NAMALWA (cell line): ENCODE measurements at regions not wholly inside any gene's neighbourhood (a gene's known extent, or its start where the extent isn't known, plus 50 kb on each side); places are given as distances from the start of the nearest gene placed in this dataset.

Experiments used
- DNase-seq: peaks from one replicate; pipeline ENCODE4 v3.0.0-alpha.2; 2015; ENCODE audit warnings: low spot score

DNA sequence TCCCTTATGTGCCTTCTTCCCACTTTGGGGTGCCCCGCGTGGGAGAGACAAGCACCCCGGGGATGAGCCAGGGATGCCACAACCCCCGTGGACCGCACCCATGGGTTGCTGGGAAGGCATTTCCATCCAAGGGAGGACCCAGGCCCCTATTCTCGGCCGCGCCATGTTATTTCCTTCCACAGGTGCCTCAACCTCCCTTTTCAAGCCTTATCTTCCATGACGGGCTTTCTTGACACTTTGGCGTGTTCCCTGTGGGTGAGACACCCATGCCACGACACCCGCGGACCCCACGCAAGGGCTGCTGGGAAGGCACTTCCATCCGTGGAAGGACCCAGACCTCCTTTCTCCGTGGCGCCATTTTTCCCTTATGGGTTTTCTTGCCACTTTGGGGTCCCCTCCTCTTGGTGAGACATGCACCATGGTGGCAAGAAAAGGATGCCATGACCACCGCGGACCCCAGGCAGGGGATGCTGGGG lies 269.2 kb downstream of the ALG10 start:
- DNase-seq, result no peak

DNA sequence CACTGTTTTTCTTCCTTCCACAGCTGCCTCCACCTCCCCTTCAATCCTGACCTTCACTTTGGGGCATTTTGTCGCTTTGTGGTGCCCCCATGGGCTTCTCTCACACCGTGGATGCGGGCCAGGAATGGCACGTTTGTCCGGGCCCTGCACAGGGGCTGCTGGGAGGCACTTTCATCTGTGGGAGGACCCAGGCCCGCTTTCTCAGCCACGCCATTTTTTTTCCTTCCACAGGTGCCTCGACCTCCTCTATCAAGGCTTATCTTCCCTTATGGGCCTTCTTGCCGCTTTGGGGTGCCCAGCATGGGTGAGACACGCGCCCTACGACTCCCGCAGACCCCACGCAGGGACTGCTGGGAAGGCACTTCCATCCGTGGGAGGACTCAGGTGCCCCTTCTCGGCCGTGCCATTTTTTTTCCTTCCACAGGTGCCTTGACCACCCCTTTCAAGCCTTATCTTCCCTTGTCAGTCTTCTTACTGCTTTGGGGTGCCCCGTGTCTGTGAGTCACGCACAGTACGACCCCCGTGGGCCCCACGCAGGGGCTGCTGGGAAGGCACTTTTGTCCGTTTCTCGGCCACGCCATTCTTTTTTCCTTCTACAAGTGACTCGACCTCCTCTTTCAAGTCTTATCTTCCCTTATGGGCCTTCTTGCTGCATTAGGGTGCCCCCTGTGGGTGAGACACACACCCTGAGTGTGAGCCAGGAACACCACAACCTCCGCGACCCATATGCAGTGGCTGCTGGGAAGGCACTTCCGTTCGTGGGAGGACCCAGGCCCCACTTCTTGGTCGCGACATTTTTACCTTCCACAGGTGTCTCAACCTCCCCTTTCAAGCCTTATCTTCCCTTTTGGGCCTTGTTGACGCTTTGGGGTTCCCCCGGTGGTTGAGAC lies 270.7 kb downstream of the ALG10 start:
- DNase-seq, result peak; percentile 62

DNA sequence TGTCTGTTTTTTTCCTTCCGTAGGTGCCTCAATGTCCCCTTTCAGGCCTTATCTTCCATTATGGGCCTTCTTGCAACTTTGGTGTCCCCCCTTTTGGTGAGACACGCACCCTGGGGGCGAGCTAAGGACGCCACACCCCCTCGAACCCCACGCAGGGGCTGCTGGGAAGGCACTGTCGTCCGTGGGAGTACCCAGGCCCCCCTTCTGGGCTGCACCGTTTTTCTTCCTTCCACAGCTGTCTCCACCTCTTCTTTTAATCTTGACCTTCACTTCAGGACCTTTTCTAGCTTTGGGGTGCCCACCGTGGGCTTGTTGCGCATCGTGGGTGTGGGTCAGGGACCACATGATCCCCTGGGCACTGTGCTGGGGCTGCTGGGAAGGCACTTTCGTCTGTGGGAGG lies 271.8 kb downstream of the ALG10 start:
- DNase-seq, result no peak

DNA sequence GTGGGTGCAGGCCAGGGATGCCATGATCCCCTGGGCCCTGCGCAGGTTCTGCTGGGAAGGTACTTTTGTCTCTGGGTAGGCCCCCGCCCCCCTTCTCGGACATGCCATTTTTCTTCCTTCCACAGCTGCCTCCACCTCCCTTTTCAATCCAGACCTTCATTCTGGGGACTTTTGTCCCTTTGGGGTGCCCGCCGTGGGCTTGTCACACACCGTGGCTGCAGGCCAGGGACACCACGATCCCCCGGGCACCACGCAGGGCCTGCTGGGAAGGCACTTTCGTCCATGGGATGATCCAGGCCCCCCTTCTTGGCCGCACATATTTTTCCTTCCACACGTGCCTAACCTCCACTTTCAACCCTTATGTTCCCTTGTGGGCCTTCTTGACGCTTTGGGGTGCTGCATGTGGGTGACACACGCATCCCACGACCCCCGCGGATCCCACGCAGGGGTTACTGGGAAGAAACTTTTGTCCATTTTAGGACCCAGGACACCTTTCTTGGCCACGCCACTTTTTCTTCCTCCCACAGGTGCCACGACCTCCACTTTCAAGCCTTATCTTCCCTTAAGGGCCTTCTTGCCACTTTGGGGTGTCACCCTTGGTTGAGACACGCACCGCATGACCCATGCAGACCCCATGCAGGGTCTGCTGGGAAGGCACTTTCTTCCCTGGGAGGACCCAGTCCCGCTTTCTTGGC lies 272.5 kb downstream of the ALG10 start:
- no peak for DNase-seq

DNA sequence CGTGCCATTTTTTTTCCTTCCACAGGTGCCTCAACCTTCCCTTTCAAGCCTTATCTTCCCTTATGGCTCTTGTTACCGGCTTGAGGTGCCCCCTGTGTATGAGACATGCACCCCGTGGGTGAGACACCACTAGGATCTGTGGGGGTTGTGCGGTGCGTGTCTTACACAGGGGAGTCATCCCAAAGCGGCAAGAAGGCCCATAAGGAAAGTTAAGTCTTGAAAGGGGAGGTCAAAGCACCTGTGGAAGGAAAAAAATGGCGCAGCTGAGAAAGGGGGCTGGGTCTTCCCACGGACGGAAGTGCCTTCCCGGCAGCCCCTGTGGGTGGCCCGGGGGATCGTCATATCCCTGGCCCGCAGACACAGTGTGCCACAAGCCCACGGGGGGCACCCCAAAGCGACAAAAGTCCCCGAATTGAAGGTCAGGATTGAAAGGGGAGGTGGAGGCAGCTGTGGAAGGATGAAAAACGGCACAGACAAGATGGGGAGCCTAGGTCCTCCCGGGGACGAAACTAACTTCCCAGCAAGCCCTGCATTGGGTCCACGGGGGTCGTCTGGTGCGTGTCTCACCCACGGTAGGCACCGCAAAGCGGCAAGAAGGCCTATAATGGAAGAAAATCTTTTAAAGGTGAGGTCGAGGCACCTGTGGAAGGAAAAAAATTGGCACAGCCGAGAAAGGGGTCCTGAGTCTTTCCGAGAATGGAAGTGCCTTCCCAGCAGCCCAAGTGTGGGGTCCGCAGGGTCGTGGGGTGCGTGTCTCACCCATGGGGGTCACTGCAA lies 273.3 kb downstream of the ALG10 start:
- DNase-seq, result no peak

DNA sequence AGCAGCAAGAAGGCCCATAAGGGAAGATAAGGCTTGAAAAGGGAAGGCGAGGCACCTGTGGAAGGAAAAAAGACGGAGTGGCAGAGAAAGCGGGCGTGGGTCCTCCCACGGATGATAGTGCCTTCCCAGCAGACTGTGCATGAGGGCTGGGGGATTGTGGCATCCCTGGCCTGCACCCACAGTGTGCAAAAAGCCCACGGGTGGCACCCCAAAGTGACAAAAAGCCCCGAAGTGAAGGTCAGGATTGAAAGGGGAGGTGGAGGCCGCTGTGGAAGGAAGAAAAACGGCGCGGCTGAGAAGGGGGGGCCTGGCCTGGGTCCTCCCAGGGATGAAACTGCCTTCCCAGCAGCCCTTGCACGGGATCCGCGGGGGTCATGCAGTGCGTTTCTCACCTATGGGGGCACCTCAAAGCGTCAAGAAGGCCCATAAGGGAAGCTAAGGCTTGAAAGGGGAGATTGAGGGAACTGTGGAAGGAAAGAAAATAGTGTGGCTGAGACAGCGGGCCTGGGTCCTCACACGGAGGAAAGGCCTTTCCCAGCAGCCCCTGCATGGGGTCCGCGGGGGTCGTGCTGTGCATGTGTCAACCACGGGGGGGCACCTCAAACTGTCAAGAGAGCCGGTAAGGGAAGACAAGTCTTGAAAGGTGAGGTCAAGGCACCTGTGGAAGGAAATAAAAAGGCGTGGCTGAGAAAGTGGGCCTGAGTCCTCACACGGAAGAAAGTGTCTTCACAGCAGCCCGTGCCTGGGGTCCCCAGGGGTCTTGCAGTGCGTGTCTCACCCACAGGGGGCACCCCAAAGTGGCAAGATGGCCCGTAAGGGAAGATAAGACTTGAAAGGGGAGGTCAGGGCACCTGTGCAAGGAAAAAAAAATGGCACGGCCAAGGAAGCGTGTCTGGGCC lies 274.1 kb downstream of the ALG10 start:
- DNase-seq, result no peak

DNA sequence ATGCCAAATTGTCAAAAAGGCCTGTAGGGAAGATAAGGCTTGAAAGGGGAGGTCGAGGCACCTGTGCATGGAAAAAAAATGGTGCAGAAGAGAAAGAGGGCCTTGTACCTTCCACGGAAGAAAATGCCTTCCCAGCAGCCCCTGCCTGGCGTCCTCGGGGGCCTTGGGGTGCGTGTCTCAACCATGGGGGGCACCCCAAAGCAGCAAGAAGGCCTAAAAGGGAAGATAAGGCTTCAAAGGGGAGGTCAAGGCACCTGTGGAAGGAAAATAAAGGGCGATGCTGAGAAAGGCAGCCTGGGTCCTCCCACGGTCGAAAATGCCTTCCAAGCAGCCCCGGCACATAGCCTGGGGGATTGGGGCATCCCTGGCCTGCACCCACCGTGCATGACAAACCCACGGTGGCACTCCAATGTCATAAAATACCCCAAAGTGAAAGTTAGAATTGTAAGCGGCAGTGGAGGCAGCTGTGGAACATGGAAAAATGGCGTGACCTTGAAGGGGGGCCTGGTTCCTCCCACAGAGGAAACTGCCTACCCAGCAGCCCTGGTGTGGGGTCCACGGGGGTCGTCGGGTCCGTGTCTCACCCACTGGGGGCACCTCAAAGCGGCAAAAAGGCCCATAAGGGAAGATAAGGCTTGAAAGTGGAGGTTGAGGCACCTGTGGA lies 275.0 kb downstream of the ALG10 start:
- DNase-seq, result no peak

DNA sequence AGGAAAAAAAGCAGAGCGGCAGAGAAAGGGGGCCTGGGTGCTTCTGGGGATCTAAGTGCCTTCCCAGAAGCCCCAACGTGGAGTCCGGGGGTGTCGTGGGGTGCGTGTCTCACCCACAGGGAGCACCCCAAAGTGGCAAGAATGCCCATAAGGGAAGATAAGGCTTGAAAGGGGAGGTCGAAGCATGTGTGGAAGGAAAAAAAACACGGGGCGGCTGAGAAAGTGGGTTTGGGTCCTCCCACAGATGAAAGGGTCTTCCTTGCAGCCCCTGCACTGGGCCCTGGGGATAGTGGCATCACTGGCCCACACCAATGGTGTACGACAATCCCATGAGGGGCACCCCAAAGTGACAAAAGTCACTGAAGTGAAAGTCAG lies 275.5 kb downstream of the ALG10 start:
- no peak for DNase-seq

DNA sequence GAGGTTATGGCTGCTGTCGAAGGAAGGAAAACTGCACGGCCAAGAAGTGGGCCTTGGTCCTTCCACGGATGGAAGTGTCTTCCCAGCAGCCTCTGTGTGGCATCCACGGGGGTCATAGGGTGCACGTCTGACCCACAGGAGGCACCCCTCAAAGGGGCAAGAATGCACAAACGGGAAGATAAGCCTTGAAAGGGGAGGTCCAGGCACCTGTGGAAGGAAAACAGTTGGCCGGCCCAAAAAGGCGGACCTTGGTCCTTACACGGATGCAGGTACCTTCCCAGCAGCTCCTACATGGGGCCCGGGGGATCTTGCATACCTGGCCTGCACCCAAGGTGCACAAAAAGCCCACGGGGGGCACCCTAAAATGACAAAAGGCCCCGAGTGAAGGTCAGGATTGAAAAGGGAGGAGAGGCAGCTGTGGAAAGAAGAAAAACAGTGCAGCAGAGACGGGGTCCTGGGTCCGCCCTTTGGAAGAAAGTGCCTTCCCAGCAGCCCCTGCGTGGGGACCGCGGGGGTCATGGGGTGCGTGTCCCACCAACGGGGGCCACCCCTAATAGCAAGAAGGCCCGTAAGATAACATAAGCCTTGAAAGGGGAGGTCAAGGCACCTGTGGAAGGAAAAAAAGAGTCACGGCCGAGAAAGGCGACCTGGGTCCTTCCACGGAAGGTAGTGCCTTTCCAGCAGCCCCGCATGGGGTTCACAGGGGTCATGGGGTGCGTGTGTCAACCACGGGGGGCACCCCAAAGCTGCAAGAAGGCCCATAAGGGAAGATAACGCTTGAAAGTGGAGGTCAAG lies 276.1 kb downstream of the ALG10 start:
- no peak for DNase-seq

DNA sequence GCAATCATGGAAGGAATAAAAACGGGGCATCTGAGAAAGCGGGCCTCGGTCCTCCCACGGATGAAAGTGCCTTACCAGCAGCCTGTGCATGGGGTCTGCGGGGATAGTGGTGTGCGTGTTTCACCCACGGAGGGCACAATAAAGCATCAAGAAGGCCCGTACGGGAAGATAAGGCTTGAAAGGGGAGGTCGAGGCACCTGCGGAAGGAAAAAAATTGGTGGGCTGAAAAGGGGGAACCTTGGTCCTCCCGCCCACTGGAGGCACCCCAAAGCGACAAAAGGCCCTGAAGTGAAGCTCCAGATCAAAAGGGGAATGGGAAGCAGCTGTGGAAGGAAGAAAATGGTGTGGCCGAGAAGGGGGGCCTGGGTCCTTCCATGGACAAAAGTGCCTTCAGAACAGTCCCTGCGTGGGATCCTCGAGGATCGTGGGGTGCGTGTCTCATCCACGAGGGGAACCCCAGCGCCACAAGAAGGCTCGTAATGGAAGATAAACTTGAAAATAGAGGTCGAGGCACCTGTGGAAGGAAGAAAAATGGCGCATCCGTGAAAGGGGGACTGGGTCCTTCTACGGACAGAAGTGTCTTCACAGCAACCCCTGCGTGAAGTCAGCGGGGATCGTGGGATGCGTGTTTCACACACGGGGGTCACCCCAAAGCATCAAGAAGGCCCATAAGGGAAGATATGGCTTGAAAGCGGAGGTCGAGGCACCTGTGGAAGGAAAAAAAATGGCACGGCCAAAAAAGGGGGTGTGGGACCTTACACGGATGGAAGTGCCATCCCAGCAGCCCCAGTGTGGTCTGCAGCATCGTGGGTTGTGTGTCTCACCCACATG lies 276.9 kb downstream of the ALG10 start:
- no peak for DNase-seq

DNA sequence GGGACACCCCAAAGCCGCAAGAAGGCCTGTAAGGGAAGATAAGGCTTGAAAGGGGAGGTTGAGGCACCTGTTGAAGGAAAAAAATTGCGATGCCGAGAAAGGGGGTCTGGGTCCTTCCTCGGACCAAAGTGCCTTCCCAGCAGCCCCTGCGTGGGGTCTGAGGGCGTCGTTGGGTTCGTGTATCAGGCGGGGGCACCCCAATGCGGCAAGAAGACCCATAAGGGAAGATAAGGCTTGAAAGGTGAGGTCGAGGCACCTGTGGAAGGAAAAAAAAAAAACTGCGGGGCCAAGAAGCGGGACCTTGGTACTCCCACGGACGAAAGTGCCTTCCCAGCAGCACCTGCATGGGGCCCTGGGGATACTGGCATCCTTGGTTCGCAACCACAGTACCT lies 277.5 kb downstream of the ALG10 start:
- DNase-seq, result no peak

DNA sequence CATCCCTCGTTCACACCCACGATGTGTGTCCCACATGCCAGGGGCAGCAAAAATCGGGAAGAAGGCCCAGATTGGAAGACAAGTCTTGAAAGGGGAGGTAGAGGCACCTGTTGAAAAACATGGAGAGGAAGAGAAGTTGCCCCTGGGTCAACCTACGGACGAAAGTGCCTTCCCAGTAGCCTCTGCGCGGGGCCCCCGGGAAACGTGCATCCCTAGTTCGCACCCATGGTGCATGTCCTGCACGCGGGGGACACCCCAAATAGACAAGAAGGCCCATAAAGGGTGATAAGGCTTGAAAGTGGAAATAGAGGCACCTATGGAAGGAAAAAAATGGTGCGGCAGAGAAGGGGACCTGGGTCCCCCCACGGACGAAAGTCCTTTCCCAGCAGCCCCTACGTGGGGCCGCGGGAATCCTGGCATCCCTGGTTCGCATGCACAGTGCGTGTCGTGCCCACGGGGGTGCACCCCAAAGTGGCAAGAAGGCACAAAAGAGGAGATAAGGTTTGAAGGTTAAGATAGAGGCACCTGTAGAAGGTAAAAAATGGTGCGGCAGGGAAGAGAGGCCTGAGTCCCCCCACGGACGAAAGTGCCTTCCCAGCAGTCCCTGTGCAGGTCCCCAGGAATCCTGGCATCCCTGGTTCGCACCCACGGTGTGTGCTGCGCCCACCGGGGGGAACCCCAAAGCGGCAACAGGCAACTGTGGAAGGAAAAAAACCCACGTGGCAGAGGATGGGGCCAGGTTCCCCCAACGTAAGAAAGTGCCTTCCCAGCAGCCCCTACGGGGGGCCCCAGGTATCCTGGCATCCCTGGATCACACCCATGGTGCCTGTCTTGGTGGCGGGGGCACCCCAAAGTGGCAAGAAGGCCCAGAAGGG lies 278.3 kb downstream of the ALG10 start:
- DNase-seq, result no peak

DNA sequence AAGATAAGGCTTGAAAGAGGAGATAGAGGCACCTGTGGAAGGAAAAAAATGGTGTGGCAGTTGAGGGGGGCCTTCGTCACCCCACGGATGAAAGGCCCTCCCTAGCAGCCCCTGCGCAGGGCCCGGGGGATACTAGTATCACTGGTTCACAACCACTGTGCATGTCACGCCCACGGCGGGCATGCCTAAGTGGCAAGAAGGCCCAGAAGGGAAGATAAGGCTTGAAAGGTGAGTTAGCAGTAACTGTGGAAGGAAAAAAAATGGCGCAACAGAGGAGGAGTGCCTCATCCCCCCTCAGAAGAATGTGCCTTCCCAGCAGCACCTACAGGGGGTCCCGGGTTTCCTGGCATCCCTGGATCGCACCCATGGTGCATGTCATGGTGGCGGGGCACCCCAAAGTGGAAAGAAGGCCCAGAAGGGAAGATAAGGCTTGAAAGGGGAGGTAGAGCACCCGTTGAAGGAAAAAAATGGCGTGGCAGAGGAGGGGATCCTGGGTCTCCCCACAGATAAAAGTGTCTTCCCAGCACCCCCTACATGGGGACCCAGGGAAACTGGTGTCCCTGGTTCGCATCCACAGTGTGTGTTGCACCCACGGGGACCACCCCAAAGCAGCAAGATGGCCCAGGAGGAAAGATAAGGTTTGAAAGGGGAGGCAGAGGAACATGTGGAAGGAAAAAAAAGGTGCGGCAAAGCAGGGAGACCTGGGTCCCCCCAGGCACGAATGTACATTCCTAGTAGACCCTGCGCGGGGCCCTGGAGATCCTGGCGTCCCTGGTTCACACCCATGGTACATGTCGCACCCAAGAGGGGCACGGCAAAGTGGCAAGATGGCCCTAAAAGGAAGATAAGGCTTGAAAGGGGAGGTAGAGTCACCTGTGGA lies 279.2 kb downstream of the ALG10 start:
- DNase-seq, result no peak

DNA sequence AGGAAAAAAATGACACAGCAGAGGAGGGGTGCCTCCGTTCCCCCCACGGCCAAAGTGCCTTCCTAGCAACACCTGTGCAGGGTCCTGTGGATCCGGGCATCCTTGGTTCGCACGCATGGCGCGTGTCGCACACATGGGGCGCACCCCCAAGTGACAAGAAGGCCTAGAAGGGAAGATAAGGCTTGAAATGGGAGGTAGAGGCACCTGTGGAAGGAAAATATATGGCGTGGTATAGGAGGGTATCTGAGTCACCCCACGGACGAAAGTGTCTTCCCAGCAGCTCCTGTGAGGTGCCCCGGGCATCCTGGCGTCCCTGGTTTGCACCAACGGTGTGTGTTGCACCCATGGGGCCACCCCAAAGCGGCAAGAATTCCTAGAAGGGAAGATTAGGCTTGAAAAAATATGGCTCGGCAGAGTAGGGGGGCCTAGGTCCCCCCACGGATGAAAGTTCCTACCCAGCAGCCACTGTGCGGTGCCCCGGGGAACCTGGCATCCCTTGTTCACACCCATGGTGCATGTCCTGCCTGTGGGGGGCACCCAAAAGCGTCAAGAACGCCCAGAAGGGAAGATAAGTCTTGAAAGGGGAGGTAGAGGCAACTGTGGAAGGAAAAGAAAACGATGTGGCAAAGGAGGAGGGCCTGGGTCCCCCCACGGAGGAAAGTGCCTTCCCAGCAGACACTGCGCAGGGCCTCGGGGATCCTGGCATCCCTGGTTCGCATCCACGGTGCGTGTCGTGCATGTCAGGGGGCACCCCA lies 280.0 kb downstream of the ALG10 start:
- DNase-seq, result no peak

DNA sequence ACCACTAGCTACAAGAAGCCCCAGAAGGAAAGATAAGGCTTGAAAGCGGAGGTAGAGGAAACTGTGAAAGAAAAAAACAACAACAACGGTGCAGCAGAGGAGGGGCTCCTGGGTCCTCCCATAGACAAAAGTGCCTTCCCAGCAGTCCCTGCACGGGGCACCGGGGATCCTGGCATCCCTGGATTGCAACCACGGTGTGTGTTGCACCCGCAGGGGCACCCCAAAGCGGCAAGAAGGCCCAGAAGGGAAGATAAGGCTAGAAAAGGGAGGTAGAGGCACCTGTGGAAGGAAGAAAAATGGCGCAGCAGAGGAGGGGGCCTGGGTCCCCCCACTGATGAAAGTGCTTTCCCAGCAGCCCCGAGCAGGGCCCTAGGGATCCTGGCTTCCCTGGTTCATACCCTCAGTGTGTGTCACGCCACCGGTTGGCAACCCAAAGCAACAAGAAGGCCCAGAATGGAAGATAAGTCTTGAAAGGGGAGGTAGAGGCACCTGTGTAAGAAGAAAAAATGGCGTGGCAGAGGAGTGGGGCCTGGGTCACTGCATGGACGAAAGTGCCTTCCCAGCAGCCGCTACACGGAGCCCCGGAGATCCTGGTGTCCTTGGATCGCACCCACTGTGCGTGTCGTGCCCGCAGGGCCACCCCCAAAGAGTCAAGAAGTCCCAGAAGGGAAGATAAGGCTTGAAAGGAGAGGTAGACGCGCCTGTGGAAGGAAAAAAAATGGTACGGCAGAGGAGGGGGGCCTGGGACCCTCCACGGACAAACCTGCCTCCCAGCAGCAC lies 281.0 kb downstream of the ALG10 start:
- no peak for DNase-seq

DNA sequence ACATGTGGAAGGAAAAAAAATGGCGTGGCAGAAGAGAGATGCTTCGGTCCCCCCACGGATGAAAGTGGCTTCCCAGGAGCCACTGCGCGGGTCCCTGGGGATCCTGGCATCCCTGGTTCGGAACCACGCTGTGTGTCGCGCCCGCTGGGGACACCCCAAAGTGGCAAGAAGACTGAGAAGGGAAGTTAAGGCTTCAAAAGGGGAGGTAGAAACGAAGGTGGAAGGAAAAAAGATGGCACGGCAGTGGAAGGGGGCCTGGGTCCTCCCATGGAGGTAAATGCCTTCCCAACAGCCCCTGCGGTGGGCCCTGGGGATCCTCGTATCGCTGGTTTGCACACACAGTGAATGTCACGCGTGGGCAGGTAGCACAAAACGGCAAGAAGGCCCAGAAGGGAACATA lies 281.7 kb downstream of the ALG10 start:
- DNase-seq, result no peak
